Left kidney (tissue), 1 donor: ENCODE measurements at regions not wholly inside any gene's neighbourhood (a gene's known extent, or its start where the extent isn't known, plus 50 kb on each side); places are given as distances from the start of the nearest gene placed in this dataset.
A peak's percentile ranks its signal among the peaks of the same experiment; 100 is the strongest.
"Not testable (repeated sequence)": the region's sequence is repeated elsewhere in the genome, so short reads cannot be mapped to it uniquely, and the experiment has no call there.

Experiments
- DNase-seq: peaks from one replicate; pipeline ENCODE4 v3.0.0-alpha.2; 2013

DNA sequence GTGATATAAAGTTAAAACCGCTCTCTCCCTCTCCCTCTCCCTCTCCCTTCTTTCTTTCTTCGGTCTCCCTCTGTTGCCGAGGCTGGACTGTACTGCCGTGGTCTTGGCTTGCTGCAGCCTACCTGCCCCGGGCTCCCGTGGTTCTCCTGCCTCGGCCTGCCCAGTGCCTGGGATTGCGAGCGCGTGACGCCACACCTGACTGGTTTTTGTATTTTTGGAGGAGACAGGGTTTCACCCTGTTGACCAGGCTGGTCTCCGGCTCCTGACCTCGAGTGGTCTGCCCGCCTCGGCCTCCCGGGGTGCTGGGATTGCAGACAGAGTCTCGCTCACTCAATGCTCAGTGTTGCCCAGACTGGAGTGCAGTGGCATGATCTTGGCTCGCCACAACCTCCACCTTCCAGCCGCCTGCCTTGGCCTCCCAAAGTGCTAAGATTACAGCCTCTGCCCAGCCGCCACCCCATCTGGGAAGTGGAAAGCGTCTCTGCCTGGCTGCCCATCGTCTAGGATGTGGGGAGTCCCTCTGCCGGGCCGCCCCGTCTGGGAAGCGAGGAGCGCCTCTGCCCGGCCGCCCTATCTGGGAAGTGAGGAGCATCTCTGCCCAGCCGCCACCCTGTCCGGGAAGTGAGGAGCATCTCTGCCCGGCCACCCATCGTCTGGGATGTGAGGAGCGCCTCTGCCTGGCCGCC, 400.5 kb downstream of the CAAP1 start:
- DNase-seq: not testable (repeated sequence)

DNA sequence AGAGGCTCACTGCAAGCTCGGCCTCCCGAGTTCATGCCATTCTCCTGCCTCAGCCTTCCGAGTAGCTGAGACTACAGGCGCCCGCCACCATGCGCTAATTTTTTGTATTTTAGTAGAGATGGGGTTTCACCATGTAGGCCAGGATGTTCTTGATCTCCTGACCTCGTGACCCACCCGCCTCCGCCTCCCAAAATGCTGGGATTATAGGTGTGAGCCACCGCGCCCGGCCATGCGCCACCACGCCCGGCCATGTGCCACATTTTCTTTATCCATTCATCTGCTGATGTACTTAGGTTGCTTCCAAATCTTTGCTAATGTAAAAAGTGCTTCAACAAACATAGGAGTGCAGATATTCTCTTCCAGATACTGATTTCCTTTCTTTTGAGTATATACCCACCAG, 408.6 kb downstream of the CAAP1 start:
- DNase-seq: no peak

DNA sequence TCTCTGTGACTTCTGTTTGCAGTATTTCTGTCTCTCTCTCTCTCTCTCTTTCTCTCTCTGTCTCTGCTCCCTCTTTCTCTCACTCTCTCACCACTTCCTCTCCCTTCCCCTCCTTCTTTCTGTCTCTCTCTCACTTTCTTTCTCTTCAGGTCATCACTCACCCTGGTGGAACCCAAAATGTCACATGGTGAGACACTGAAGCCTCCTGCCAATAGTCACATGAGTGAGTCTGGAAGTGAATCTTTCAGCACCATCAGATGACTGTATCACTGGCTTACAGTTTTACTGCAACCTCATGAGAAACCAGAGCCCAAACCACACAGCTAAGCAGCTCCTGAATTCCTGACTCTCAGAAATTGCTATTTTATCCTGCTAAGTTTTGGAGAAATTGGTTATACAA, 414.6 kb downstream of the CAAP1 start:
- no peak for DNase-seq

- no peak for DNase-seq
Observed at GRCh38 chr9:26471261-26471660, 421.3 kb downstream of the CAAP1 start.

- no peak for DNase-seq
Observed at GRCh38 chr9:26470284-26470683, 422.3 kb downstream of the CAAP1 start.

DNA sequence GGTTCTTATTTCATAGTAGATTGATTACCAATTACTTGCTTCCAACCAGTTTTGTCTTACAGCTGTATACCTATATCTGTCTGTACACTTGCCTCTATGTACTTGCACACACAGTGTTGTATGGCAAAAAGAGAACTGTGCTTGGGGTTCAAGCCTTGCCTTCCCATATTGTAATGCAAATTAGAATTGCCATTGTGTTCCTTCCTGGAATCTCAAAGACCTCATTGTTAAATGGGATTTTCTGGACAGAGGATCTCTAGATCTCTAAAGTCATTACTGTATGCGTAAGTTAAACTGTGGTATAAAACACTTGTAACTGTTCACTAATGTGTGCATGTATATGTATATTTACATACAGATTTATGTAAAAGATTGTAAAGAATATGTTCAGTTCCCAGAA, 428.8 kb downstream of the CAAP1 start:
- no peak for DNase-seq

- DNase-seq: no peak
Observed at GRCh38 chr9:26462751-26463150, 429.9 kb downstream of the CAAP1 start.

GRCh38 chr9:26462213-26462612, 430.4 kb downstream of the CAAP1 start:
- DNase-seq: peak; percentile 26

DNA sequence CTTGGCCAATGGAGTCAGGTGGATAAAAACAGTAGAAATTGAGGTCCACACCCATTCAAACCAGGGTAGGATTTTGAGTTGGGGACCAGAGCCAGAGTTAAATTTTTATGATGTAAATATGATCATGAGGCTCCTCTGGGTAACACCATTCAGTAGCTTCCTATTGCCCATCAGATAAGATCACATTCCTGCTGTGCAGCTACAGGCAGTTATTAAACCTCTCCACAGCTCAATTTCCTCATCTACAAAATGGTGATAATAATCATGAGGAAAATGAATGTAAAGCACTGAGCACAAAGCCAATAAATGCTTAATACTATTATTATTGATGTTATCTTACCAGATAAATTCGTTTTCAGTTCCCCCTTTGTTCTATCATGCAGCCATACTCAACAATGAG, 432.0 kb downstream of the CAAP1 start:
- no peak for DNase-seq

- no peak for DNase-seq
Observed at GRCh38 chr9:26459959-26460358, 432.6 kb downstream of the CAAP1 start.

DNA sequence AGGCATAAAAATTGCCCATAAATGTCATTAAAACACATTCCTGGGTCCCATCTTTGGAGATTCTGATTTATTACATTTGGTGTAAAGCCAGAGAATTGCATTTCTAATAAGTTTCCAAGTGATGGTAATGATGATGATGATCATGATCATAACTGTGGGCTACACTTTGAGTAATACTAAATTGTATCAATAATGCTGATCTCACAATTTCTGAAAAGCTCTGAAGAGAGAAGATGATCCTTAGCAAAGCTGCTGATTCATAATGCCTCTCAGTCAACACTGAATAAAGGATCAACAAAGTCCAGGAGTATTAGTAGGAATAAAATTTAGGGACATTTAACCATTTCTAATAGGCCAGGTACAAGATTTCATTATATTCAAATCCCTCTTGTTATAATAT, 434.5 kb downstream of the CAAP1 start:
- no peak for DNase-seq

GRCh38 chr9:26457151-26457550, 435.5 kb downstream of the CAAP1 start:
- DNase-seq: no peak

GRCh38 chr9:26439061-26439624, 453.5 kb downstream of the CAAP1 start:
- no peak for DNase-seq

DNA sequence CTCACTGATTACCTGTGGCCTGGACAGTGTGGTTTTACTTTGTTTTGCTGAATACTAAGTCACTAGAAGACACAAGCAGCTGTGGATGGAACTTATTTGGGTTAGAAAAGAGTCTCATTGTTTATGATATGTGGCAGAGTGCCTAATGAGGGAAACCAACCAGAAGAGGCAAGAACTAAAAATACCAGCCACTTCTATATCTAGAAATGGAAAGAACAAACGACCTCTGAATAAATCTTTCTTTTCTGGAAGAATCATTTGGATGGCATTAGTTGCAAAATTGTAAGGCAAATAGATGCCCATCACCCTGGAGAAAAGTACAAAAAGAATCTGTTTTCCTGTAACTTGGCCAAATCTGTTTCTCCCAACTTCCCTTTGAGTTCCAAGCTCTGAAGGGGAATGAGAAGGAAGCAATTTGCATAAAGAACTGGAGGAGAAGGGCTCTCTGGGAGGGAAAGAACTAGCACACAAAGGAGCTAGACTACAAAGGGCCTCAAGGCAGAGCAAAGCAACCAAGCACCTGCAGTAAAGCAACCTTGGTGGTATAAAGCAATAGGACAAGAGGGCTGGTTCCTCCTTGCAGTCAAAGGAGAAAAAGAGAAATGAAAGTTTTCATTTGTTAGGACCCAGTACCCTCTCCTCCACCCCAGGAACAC, 455.4 kb downstream of the CAAP1 start:
- no peak for DNase-seq

- no peak for DNase-seq
Observed at GRCh38 chr9:26426551-26427131, 466.0 kb downstream of the CAAP1 start.

- no peak for DNase-seq
Observed at GRCh38 chr9:26418480-26418879, 474.1 kb downstream of the CAAP1 start.

DNA sequence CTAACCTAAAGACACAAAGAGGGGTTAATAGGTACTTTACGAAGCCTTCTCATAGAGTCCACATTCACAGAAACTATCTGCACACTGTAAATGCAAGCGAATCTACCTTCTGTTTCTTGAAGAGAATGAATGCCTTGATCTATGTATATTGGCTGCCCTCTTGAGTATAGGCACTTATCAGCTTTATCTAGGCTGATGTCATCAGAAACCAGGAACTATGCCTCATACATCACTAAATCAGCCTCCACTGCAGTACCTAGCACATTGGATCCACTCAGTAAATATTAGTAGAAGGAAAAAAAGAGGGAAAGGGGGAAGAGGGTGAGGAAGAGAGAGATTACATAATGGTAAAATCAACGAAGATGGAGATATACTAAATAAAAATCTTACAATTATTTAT, 477.1 kb downstream of the CAAP1 start:
- no peak for DNase-seq

- DNase-seq: no peak
Observed at GRCh38 chr9:26413611-26414010, 479.0 kb downstream of the CAAP1 start.

- DNase-seq: no peak
Observed at GRCh38 chr9:26412446-26412845, 480.2 kb downstream of the CAAP1 start.

DNA sequence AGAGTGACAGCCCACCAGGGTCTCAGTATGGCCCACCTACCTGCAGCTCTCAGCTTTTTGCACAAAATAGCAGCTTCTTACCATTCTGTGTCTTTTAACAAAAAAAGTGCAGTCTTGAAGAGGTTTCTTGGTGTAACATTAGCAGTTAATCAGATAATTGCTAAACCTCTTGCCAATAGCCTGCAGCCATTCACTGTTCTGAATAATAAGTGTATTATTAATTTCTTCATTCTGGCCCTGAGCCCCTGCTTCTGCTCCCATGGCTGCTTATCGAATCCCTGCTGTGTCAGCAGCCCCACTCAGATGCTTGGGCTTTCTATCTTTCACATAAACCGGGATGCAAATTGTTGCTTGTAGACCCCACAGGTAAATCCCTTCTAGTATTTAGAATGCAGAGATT, 485.9 kb downstream of the CAAP1 start:
- no peak for DNase-seq

GRCh38 chr9:26399556-26399955, 493.0 kb downstream of the CAAP1 start:
- no peak for DNase-seq

- no peak for DNase-seq
Observed at GRCh38 chr9:26394025-26394424, 498.6 kb downstream of the CAAP1 start.

DNA sequence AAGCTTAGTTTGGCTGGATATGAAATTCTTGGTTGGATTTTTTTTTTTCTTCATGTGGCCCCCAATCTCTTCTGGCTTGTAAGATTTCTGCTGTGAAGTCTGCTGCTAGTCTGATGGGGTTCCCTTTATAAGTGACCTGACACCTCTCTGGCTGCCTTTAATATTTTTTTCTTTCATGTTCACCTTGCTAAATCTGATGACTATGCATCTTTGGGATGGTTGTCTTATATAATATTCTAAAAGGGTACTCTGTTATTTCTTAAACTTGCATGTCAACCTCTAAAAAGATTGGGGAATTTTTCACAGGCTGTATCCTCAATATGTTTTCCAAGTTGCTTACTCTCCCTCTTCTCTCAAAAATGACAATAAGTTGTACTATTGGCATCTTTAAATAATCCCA, 500.0 kb downstream of the CAAP1 start:
- no peak for DNase-seq

GRCh38 chr9:26391036-26391435, 501.6 kb downstream of the CAAP1 start:
- no peak for DNase-seq
